Osteoblast (primary cell): ENCODE measurements at regions not wholly inside any gene's neighbourhood (a gene's known extent, or its start where the extent isn't known, plus 50 kb on each side); places are given as distances from the start of the nearest gene placed in this dataset.

Experiments
- DNase-seq: peaks from one replicate; pipeline ENCODE4 v3.0.0; 2011; ENCODE audit warnings: low spot score, mixed read lengths; ENCODE audit not compliant: insufficient read length; ENCODE audit errors: missing footprints
- H2AFZ ChIP-seq: 2 replicates; pipeline ENCODE4 v1.6.0; 2011; ENCODE audit warnings: mild to moderate bottlenecking, low read length
- H3K27ac ChIP-seq: 2 replicates; pipeline ENCODE4 v1.5.1; 2011; ENCODE audit warnings: mild to moderate bottlenecking, low read depth, low read length, moderate library complexity
- H3K27me3 ChIP-seq: 2 replicates; pipeline ENCODE4 v1.6.0; 2012; ENCODE audit warnings: mild to moderate bottlenecking, control low read depth, inconsistent platforms, low read length, moderate library complexity; ENCODE audit not compliant: insufficient read depth
- H3K36me3 ChIP-seq: 2 replicates; pipeline ENCODE4 v1.5.1; 2011; ENCODE audit warnings: mild to moderate bottlenecking, low read length, control low read depth, moderate library complexity; ENCODE audit not compliant: insufficient read depth
- H3K4me1 ChIP-seq: 2 replicates; pipeline ENCODE4 v1.5.1; 2011; ENCODE audit warnings: mild to moderate bottlenecking, low read length, control low read depth, moderate library complexity; ENCODE audit not compliant: insufficient read depth
- H3K4me2 ChIP-seq: 2 replicates; pipeline ENCODE4 v1.6.0; 2011; ENCODE audit warnings: mild to moderate bottlenecking, low read length; ENCODE audit not compliant: insufficient read depth
- H3K4me3 ChIP-seq: fragments of 200-600 bp; sonication (generic); 3 replicates; pipeline ENCODE4 v1.5.1; 2012; ENCODE audit warnings: mild to moderate bottlenecking, low read length, inconsistent platforms; ENCODE audit not compliant: insufficient read depth
- H3K79me2 ChIP-seq: 2 replicates; pipeline ENCODE4 v1.6.0; 2012; ENCODE audit warnings: mild to moderate bottlenecking, low read length, control low read depth, inconsistent platforms; ENCODE audit not compliant: insufficient read depth
- H3K9me3 ChIP-seq: 2 replicates; pipeline ENCODE4 v1.5.1; 2011; ENCODE audit warnings: low read depth, low read length, control low read depth
- H4K20me1 ChIP-seq: 2 replicates; pipeline ENCODE4 v1.6.0; 2012; ENCODE audit warnings: mild to moderate bottlenecking, low read length, control low read depth; ENCODE audit not compliant: insufficient read depth
- TF ChIP-seq, protein P1 (sequence below): IDR thresholded peaks from 2 replicates; pipeline ENCODE4 v1.5.1; 2011; ENCODE audit warnings: mild to moderate bottlenecking, low read depth, low read length, moderate library complexity; ENCODE audit errors: extremely low read depth

GRCh38 chr3:118772036-118772435 is 262.6 kb downstream of the IGSF11 start:
- Histone ChIP-seq H4K20me1 (no peaks in the 10 kb centered on the region), H3K27ac (no peak overlapping the region)

GRCh38 chr3:118772547-118773011 is 262.1 kb downstream of the IGSF11 start:
- Histone ChIP-seq H3K4me2 (no peak overlapping the region), H3K36me3 (no peaks in the 10 kb centered on the region), H3K27me3 (no peaks in the 10 kb centered on the region), H2AFZ (no peak overlapping the region), H4K20me1 (no peaks in the 10 kb centered on the region), H3K27ac (no peak overlapping the region), H3K9me3 (no peaks in the 10 kb centered on the region), H3K4me3 (no peak overlapping the region), H3K4me1 (no peaks in the 10 kb centered on the region), H3K79me2 (no peaks in the 10 kb centered on the region)
- no peak for DNase-seq
- TF ChIP-seq, protein P1, sequence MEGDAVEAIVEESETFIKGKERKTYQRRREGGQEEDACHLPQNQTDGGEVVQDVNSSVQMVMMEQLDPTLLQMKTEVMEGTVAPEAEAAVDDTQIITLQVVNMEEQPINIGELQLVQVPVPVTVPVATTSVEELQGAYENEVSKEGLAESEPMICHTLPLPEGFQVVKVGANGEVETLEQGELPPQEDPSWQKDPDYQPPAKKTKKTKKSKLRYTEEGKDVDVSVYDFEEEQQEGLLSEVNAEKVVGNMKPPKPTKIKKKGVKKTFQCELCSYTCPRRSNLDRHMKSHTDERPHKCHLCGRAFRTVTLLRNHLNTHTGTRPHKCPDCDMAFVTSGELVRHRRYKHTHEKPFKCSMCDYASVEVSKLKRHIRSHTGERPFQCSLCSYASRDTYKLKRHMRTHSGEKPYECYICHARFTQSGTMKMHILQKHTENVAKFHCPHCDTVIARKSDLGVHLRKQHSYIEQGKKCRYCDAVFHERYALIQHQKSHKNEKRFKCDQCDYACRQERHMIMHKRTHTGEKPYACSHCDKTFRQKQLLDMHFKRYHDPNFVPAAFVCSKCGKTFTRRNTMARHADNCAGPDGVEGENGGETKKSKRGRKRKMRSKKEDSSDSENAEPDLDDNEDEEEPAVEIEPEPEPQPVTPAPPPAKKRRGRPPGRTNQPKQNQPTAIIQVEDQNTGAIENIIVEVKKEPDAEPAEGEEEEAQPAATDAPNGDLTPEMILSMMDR = no peak

More at GRCh38 chr3:118772036-118772435, 262.6 kb downstream of the IGSF11 start:
- Histone ChIP-seq H3K27me3 (no peaks in the 10 kb centered on the region), H3K4me1 (no peaks in the 10 kb centered on the region), H3K79me2 (no peaks in the 10 kb centered on the region), H3K36me3 (no peaks in the 10 kb centered on the region), H2AFZ (no peak overlapping the region), H3K9me3 (no peaks in the 10 kb centered on the region), H3K4me2 (no peak overlapping the region), H3K4me3 (no peak overlapping the region)
- TF ChIP-seq, protein P1 = no peak
- no peak for DNase-seq

GRCh38 chr3:118775021-118775420 is 259.6 kb downstream of the IGSF11 start:
- TF ChIP-seq, protein P1 = no peak
- Histone ChIP-seq H3K27ac (no peak overlapping the region), H3K4me2 (no peak overlapping the region), H3K9me3 (no peaks in the 10 kb centered on the region), H3K4me1 (no peaks in the 10 kb centered on the region), H3K4me3 (no peak overlapping the region), H2AFZ (no peak overlapping the region), H4K20me1 (no peaks in the 10 kb centered on the region), H3K27me3 (no peaks in the 10 kb centered on the region), H3K36me3 (no peaks in the 10 kb centered on the region), H3K79me2 (no peaks in the 10 kb centered on the region)
- DNase-seq = no peak

GRCh38 chr3:118778201-118778600 is 256.4 kb downstream of the IGSF11 start:
- Histone ChIP-seq H3K27ac (no peak overlapping the region), H3K4me2 (no peak overlapping the region), H3K9me3 (no peaks in the 10 kb centered on the region), H2AFZ (no peak overlapping the region), H3K4me1 (no peaks in the 10 kb centered on the region), H4K20me1 (no peaks in the 10 kb centered on the region), H3K4me3 (no peak overlapping the region), H3K36me3 (no peaks in the 10 kb centered on the region), H3K79me2 (no peaks in the 10 kb centered on the region), H3K27me3 (no peaks in the 10 kb centered on the region)
- TF ChIP-seq, protein P1 = no peak
- no peak for DNase-seq
